ENCODE measurements at regions not wholly inside any gene's neighbourhood (a gene's known extent, or its start where the extent isn't known, plus 50 kb on each side); places are given as distances from the start of the nearest gene placed in this dataset.
"Not testable (repeated sequence)": the region's sequence is repeated elsewhere in the genome, so short reads cannot be mapped to it uniquely, and the experiment has no call there.

GRCh38 chr18:38648179-38648578 lies 1082.6 kb upstream of the CELF4 start:
- no peak for DNase-seq (ENCODE audit: low spot score)
- TF ChIP-seq CTCF (conservative IDR thresholded peaks at IDR 0.05; ENCODE audit: low read depth), result no peak
- ChIA-PET POLR2A (ENCODE audit: low non-redundant PET) (no interaction called here), CTCF (no interaction called here)
- no peak overlapping the region for H3K27ac ChIP-seq

- CTCF ChIA-PET, result no interaction called here
- POLR2A ChIA-PET (ENCODE audit: low non-redundant PET), result no interaction called here
- H3K27ac ChIP-seq, result no peak overlapping the region
- DNase-seq (ENCODE audit: low spot score), result no peak
- TF ChIP-seq CTCF (conservative IDR thresholded peaks at IDR 0.05; ENCODE audit: low read depth), result no peak
These were observed 1080.7 kb upstream of the CELF4 start for GRCh38 chr18:38646296-38646695.

- POLR2A ChIA-PET (ENCODE audit: low non-redundant PET), result no interaction called here
- no peak for DNase-seq (ENCODE audit: low spot score)
- TF ChIP-seq CTCF (conservative IDR thresholded peaks at IDR 0.05; ENCODE audit: low read depth), result no peak
- CTCF ChIA-PET, result interaction anchor here (0.6 kb wide), 1 partner anchor 152 kb away, joined by 3 read pairs; no protein-coding TSS in a partner anchor
- H3K27ac ChIP-seq, result no peak overlapping the region
These were observed 1079.5 kb upstream of the CELF4 start for GRCh38 chr18:38644875-38645641.

GRCh38 chr18:38642711-38643110 lies 1077.1 kb upstream of the CELF4 start:
- H3K27ac ChIP-seq, result no peak overlapping the region
- DNase-seq (ENCODE audit: low spot score), result no peak
- no peak for TF ChIP-seq CTCF (conservative IDR thresholded peaks at IDR 0.05; ENCODE audit: low read depth)
- CTCF ChIA-PET, result no interaction called here
- POLR2A ChIA-PET (ENCODE audit: low non-redundant PET), result no interaction called here

- POLR2A ChIA-PET (ENCODE audit: low non-redundant PET); CTCF ChIA-PET; H3K27ac ChIP-seq; DNase-seq (ENCODE audit: low spot score): not testable (repeated sequence)
These were observed 1074.1 kb upstream of the CELF4 start for GRCh38 chr18:38639700-38640099.

- H3K27ac ChIP-seq, result no peak overlapping the region
- ChIA-PET CTCF (interaction anchor here (0.5 kb wide), 1 partner anchor 572 kb away, joined by 4 read pairs; no protein-coding TSS in a partner anchor), POLR2A (ENCODE audit: low non-redundant PET) (no interaction called here)
- no peak for TF ChIP-seq CTCF (conservative IDR thresholded peaks at IDR 0.05; ENCODE audit: low read depth)
- no peak for DNase-seq (ENCODE audit: low spot score)
These were observed 1070.3 kb upstream of the CELF4 start for GRCh38 chr18:38635709-38636430.

GRCh38 chr18:38634117-38634516 lies 1068.5 kb upstream of the CELF4 start:
- no peak for DNase-seq (ENCODE audit: low spot score)
- no peak for TF ChIP-seq CTCF (conservative IDR thresholded peaks at IDR 0.05; ENCODE audit: low read depth)
- no peak overlapping the region for H3K27ac ChIP-seq
- CTCF ChIA-PET, result interaction anchor here (0.9 kb wide), 1 partner anchor 18 kb away, joined by 3 read pairs; no protein-coding TSS in a partner anchor
- POLR2A ChIA-PET (ENCODE audit: low non-redundant PET), result no interaction called here

Data from RWPE1 (cell line).